GM13976 (cell line): ENCODE measurements at regions not wholly inside any gene's neighbourhood (a gene's known extent, or its start where the extent isn't known, plus 50 kb on each side); places are given as distances from the start of the nearest gene placed in this dataset.

Experiments
- DNase-seq: peaks from one replicate; pipeline ENCODE4 v3.0.0; 2012; ENCODE audit warnings: low spot score
- CTCF ChIP-seq: IDR thresholded peaks from 2 replicates; pipeline ENCODE4 v1.5.1; 2012; ENCODE audit warnings: borderline replicate concordance, mild to moderate bottlenecking; ENCODE audit not compliant: insufficient read depth; ENCODE audit errors: extremely low read depth, missing control alignments, control extremely low read depth
- in situ Hi-C: fragments of 300-500 bp; cut with MboI; formaldehyde crosslinking; loops from one replicate; pipeline ENCODE4 v1.12.0; 2022; ENCODE audit warnings: low sequenced_read_pairs, mixed read lengths, inconsistent platforms; ENCODE audit not compliant: unreplicated experiment

- in situ Hi-C loops: no loop called here
- no peak for DNase-seq
- no peak for TF ChIP-seq CTCF
Observed at GRCh38 chr10:131703941-131704340, 196.9 kb upstream of the PPP2R2D start.

GRCh38 chr10:131706476-131706875, 194.3 kb upstream of the PPP2R2D start:
- in situ Hi-C loops: no loop called here
- TF ChIP-seq CTCF: no peak
- DNase-seq: no peak

- no peak for TF ChIP-seq CTCF
- no peak for DNase-seq
- in situ Hi-C loops: no loop called here
Observed at GRCh38 chr10:131706952-131707351, 193.9 kb upstream of the PPP2R2D start.

GRCh38 chr10:131708225-131708880, 192.5 kb upstream of the PPP2R2D start:
- in situ Hi-C loops: no loop called here
- no peak for DNase-seq
- TF ChIP-seq CTCF: no peak

- no peak for TF ChIP-seq CTCF
- no peak for DNase-seq
- in situ Hi-C loops: no loop called here
Observed at GRCh38 chr10:131710142-131710861, 190.5 kb upstream of the PPP2R2D start.

GRCh38 chr10:131722121-131722520, 178.7 kb upstream of the PPP2R2D start:
- TF ChIP-seq CTCF: no peak
- DNase-seq: no peak
- in situ Hi-C loops: no loop called here
